Activated T-cell treated with anti-CD3 and anti-CD28 coated beads for 48 hours (primary cell): ENCODE measurements at regions not wholly inside any gene's neighbourhood (a gene's known extent, or its start where the extent isn't known, plus 50 kb on each side); places are given as distances from the start of the nearest gene placed in this dataset.
"Not testable (repeated sequence)": the region's sequence is repeated elsewhere in the genome, so short reads cannot be mapped to it uniquely, and the experiment has no call there.

Source experiments
- DNase-seq: peaks from one replicate; pipeline ENCODE4 v3.0.0-alpha.2; 2020; ENCODE audit warnings: low read depth

GRCh38 chr17:31798205-31798724 lies 60.8 kb downstream of the COPRS start:
- no peak for DNase-seq

- DNase-seq: not testable (repeated sequence)
These were observed 63.1 kb downstream of the COPRS start for GRCh38 chr17:31795941-31796340.

GRCh38 chr17:31794111-31794510 lies 64.9 kb downstream of the COPRS start:
- DNase-seq: no peak

GRCh38 chr17:31793634-31794033 lies 65.4 kb downstream of the COPRS start:
- not testable (repeated sequence) for DNase-seq

- DNase-seq: no peak
These were observed 66.9 kb downstream of the COPRS start for GRCh38 chr17:31792007-31792585.

- DNase-seq: no peak
These were observed 69.1 kb downstream of the COPRS start for GRCh38 chr17:31789707-31790505.

- no peak for DNase-seq
These were observed 70.1 kb downstream of the COPRS start for GRCh38 chr17:31788956-31789355.

- DNase-seq: no peak
These were observed 70.5 kb downstream of the COPRS start for GRCh38 chr17:31788571-31788946.

- no peak for DNase-seq
These were observed 71.0 kb downstream of the COPRS start for GRCh38 chr17:31787857-31788570.

- no peak for DNase-seq
These were observed 72.1 kb downstream of the COPRS start for GRCh38 chr17:31786796-31787481.

- DNase-seq: no peak
These were observed 78.6 kb downstream of the COPRS start for GRCh38 chr17:31780483-31780882.

GRCh38 chr17:31778523-31778922 lies 80.5 kb downstream of the COPRS start:
- DNase-seq: no peak

- DNase-seq: not testable (repeated sequence)
These were observed 87.7 kb downstream of the COPRS start for GRCh38 chr17:31771328-31771727.

- not testable (repeated sequence) for DNase-seq
These were observed 88.5 kb downstream of the COPRS start for GRCh38 chr17:31770501-31770900.

- not testable (repeated sequence) for DNase-seq
These were observed 97.1 kb downstream of the COPRS start for GRCh38 chr17:31761836-31762510.

- no peak for DNase-seq
These were observed 100.4 kb downstream of the COPRS start for GRCh38 chr17:31758646-31759045.

GRCh38 chr17:31757097-31757496 lies 101.9 kb downstream of the COPRS start:
- no peak for DNase-seq

- no peak for DNase-seq
These were observed 104.7 kb downstream of the COPRS start for GRCh38 chr17:31754239-31754945.

GRCh38 chr17:31753011-31753410 lies 106.0 kb downstream of the COPRS start:
- no peak for DNase-seq

- no peak for DNase-seq
These were observed 106.5 kb downstream of the COPRS start for GRCh38 chr17:31752584-31752983.

GRCh38 chr17:31750578-31750977 lies 108.5 kb downstream of the COPRS start:
- no peak for DNase-seq
